T-cell (primary cell): ENCODE measurements at regions not wholly inside any gene's neighbourhood (a gene's known extent, or its start where the extent isn't known, plus 50 kb on each side); places are given as distances from the start of the nearest gene placed in this dataset.
"Not testable (repeated sequence)": the region's sequence is repeated elsewhere in the genome, so short reads cannot be mapped to it uniquely, and the experiment has no call there.

Source experiments
- ATAC-seq, 4 experiments: fragments of 200-7000 bp in 3 of 4; fragments of 150-1000 bp in 1 of 4; cut with Tn5 transposase; replicated peaks in 1 of 4; 1 replicate in 3 of 4; 2 replicates in 1 of 4; pipeline ENCODE4 v1.10.0; 2021; ENCODE audit warnings: moderate library complexity in 3 of 4, mild to moderate bottlenecking in 2 of 4, moderate number of reproducible peaks in 1 of 4
- CTCF ChIA-PET, 2 donors: fragments of 300-600 bp; sonication (Branson Sonifier 250); formaldehyde crosslinking; loops; one replicate each; lab custom pipeline; 2022; ENCODE audit warnings: antibody characterized with exemption in 2 of 2; lab: Charles Lee
- POLR2A ChIA-PET, 2 donors: fragments of 300-600 bp; sonication (Branson Sonifier 250); formaldehyde crosslinking; loops; one replicate each; lab custom pipeline; 2022; ENCODE audit warnings: antibody characterized with exemption in 2 of 2; lab: Charles Lee
- DNase-seq, 35 experiments: peaks; one replicate each; pipeline versions ENCODE4 v3.0.0 to v3.0.0-alpha.2; 2013 to 2023
- H3K27ac ChIP-seq: one replicate; pipeline ENCODE4 v1.5.1; 2013; ENCODE audit warnings: low read length
- H3K27me3 ChIP-seq, 2 experiments: replicated peaks in 1 of 2; 1 replicate in 1 of 2; 2 replicates in 1 of 2; pipeline versions ENCODE4 v1.6.1 to v1.7.0; 2013; ENCODE audit warnings: low read length in 1 of 2, mixed read lengths in 1 of 2; ENCODE audit not compliant: control insufficient read depth in 2 of 2, insufficient read depth in 2 of 2; ENCODE audit errors: extremely low read depth in 1 of 2
- H3K36me3 ChIP-seq, 2 donors: 1 replicate in 1 of 2; 2 replicates in 1 of 2; pipeline versions ENCODE4 v1.6.1 to v1.7.0; 2013; ENCODE audit warnings: low read length in 1 of 2; ENCODE audit not compliant: control insufficient read depth in 2 of 2, insufficient read depth in 1 of 2; ENCODE audit errors: extremely low read depth in 1 of 2
- H3K4me1 ChIP-seq, 2 experiments: 1 replicate in 1 of 2; 2 replicates in 1 of 2; pipeline versions ENCODE4 v1.6.1 to v1.7.0; 2013; ENCODE audit warnings: low read length in 2 of 2, mixed read lengths in 1 of 2; ENCODE audit not compliant: insufficient read depth in 2 of 2, control insufficient read depth in 1 of 2; ENCODE audit errors: extremely low read depth in 1 of 2
- H3K4me3 ChIP-seq, 2 donors: 1 replicate in 1 of 2; 2 replicates in 1 of 2; pipeline versions ENCODE4 v1.5.1 to v1.7.0; 2013; ENCODE audit warnings: mild to moderate bottlenecking in 2 of 2, low read length in 1 of 2, moderate library complexity in 1 of 2; ENCODE audit not compliant: control insufficient read depth in 1 of 2; ENCODE audit errors: extremely low read depth in 1 of 2
- H3K9me3 ChIP-seq: 2 replicates; pipeline ENCODE4 v1.7.0; 2013
- H3K27ac Mint-ChIP-seq, 2 donors: one replicate each; pipeline ENCODE4 v1.8.0; 2020 to 2021; ENCODE audit warnings: mild to moderate bottlenecking in 2 of 2, mixed read lengths in 2 of 2
- H3K27me3 Mint-ChIP-seq, 2 donors: one replicate each; pipeline ENCODE4 v1.8.0; 2021 to 2022; ENCODE audit warnings: mixed read lengths in 2 of 2
- H3K36me3 Mint-ChIP-seq: one replicate; pipeline ENCODE4 v1.8.0; 2021; ENCODE audit warnings: mixed read lengths
- H3K4me1 Mint-ChIP-seq, 3 donors: one replicate each; pipeline ENCODE4 v1.8.0; 2020 to 2022; ENCODE audit warnings: mixed read lengths in 3 of 3, mild to moderate bottlenecking in 1 of 3
- H3K4me3 Mint-ChIP-seq, 3 donors: one replicate each; pipeline ENCODE4 v1.8.0; 2020 to 2022; ENCODE audit warnings: mild to moderate bottlenecking in 3 of 3, mixed read lengths in 3 of 3, moderate library complexity in 3 of 3
- H3K9me3 Mint-ChIP-seq, 3 donors: one replicate each; pipeline ENCODE4 v1.8.0; 2020 to 2022; ENCODE audit warnings: mixed read lengths in 3 of 3
- WGBS: methylation state at CpG from one replicate; pipeline ENCODE4 v1.1.5; 2013; ENCODE audit warnings: missing lambda C conversion rate; ENCODE audit not compliant: insufficient coverage; 5-methylcytosine and 5-hydroxymethylcytosine counted together

GRCh38 chr11:121907379-121907778 is 208.6 kb downstream of the BLID start:
- Histone ChIP-seq H3K36me3 (no peaks in the 10 kb centered on the region), H3K4me3 (no peak overlapping the region), H3K27me3 (peaks cover 0 to 6% of the 10 kb centered on the region in 2 experiments), H3K9me3 (no peaks in the 10 kb centered on the region), H3K4me1 (no peaks in the 10 kb centered on the region), H3K27ac (no peak overlapping the region)
- peaks cover 17 to 24% of the 10 kb centered on the region in 2 donors for H3K27me3 Mint-ChIP-seq
- ChIA-PET CTCF (no interaction called here), POLR2A (no interaction called here)
- no peak overlapping the region for H3K27ac Mint-ChIP-seq
- no CpG with 5 or more reads among the region's 2 CpGs for WGBS
- H3K36me3 Mint-ChIP-seq, result no peaks in the 10 kb centered on the region
- DNase-seq (no peak), ATAC-seq (no peak)
- no peak overlapping the region for H3K4me3 Mint-ChIP-seq
- peaks cover 0 to 3% (median 0%) of the 10 kb centered on the region in 3 donors for H3K4me1 Mint-ChIP-seq
- no peaks in the 10 kb centered on the region for H3K9me3 Mint-ChIP-seq

GRCh38 chr11:121904148-121904547 is 211.9 kb downstream of the BLID start:
- CTCF ChIA-PET, result no interaction called here
- Mint-ChIP-seq H3K27ac (no peak overlapping the region), H3K4me1 (peaks cover 0 to 3% (median 0%) of the 10 kb centered on the region in 3 donors), H3K27me3 (peaks cover 11 to 21% of the 10 kb centered on the region in 2 donors), H3K4me3 (no peak overlapping the region), H3K36me3 (no peaks in the 10 kb centered on the region), H3K9me3 (peaks cover 0 to 3% (median 0%) of the 10 kb centered on the region in 3 donors)
- POLR2A ChIA-PET, result no interaction called here
- H3K27ac ChIP-seq, result no peak overlapping the region
- ATAC-seq (no peak), DNase-seq (no peak)
- no peak overlapping the region for H3K4me3 ChIP-seq
- peaks cover 0 to 6% of the 10 kb centered on the region in 2 experiments for H3K27me3 ChIP-seq
- WGBS, result 17% methylated on average over 2 of the region's 6 CpGs
- no peaks in the 10 kb centered on the region for H3K9me3 ChIP-seq
- no peaks in the 10 kb centered on the region for H3K4me1 ChIP-seq
- H3K36me3 ChIP-seq, result no peaks in the 10 kb centered on the region

GRCh38 chr11:121901886-121902285 is 214.1 kb downstream of the BLID start:
- no peak overlapping the region for H3K4me3 ChIP-seq
- H3K27me3 ChIP-seq, result no peaks in the 10 kb centered on the region
- Mint-ChIP-seq H3K9me3 (peaks cover 0 to 3% (median 0%) of the 10 kb centered on the region in 3 donors), H3K36me3 (no peaks in the 10 kb centered on the region), H3K4me1 (no peaks in the 10 kb centered on the region), H3K4me3 (no peak overlapping the region), H3K27me3 (peaks cover 2 to 13% of the 10 kb centered on the region in 2 donors), H3K27ac (no peak overlapping the region)
- DNase-seq, result no peak
- no peaks in the 10 kb centered on the region for H3K4me1 ChIP-seq
- H3K9me3 ChIP-seq, result no peaks in the 10 kb centered on the region
- H3K27ac ChIP-seq, result no peak overlapping the region
- ATAC-seq, result no peak
- 76% methylated on average over 3 of the region's 4 CpGs for WGBS
- ChIA-PET POLR2A (no interaction called here), CTCF (no interaction called here)
- no peaks in the 10 kb centered on the region for H3K36me3 ChIP-seq

GRCh38 chr11:121901417-121901816 is 214.6 kb downstream of the BLID start:
- H3K36me3 Mint-ChIP-seq, H3K4me1 ChIP-seq, CTCF ChIA-PET, H3K36me3 ChIP-seq, H3K27ac ChIP-seq, H3K27ac Mint-ChIP-seq, POLR2A ChIA-PET, H3K4me3 Mint-ChIP-seq, H3K9me3 ChIP-seq, H3K4me1 Mint-ChIP-seq, H3K4me3 ChIP-seq, H3K27me3 ChIP-seq, H3K9me3 Mint-ChIP-seq, ATAC-seq, DNase-seq: not testable (repeated sequence)
- H3K27me3 Mint-ChIP-seq, result peaks cover 2 to 13% of the 10 kb centered on the region in 2 donors
- WGBS, result no CpG with 5 or more reads among the region's 2 CpGs

DNA sequence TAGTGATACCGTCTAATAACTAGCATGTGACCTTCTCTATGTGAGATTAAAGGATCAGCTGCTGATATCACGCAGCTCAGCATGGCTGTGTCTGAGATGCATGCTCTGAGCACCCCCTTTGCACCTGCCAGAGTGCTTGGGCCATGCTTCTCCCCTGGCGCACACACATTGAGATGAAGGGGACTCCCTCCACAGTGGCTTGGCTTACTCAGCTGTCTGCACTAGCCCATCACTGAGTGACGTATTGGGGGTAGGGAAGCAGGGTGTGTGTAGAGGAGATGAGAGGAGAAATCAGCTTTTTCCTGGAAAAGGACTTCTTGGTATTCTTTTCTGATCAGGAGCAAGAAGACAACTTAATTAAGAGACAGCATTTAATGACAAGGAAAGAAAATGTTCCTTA is 216.5 kb downstream of the BLID start:
- H3K9me3 ChIP-seq, result no peaks in the 10 kb centered on the region
- H3K4me3 ChIP-seq, result no peak overlapping the region
- H3K4me3 Mint-ChIP-seq, result no peak overlapping the region
- no peaks in the 10 kb centered on the region for H3K36me3 ChIP-seq
- H3K27ac ChIP-seq, result no peak overlapping the region
- no peak for DNase-seq
- 45% methylated on average over 2 of the region's 4 CpGs for WGBS
- POLR2A ChIA-PET, result no interaction called here
- H3K4me1 ChIP-seq, result no peaks in the 10 kb centered on the region
- H3K27me3 Mint-ChIP-seq, result peaks cover 2 to 17% of the 10 kb centered on the region in 2 donors
- no peak for ATAC-seq
- H3K9me3 Mint-ChIP-seq, result peaks cover 0 to 3% (median 0%) of the 10 kb centered on the region in 3 donors
- no peaks in the 10 kb centered on the region for H3K36me3 Mint-ChIP-seq
- no peaks in the 10 kb centered on the region for H3K4me1 Mint-ChIP-seq
- CTCF ChIA-PET, result no interaction called here
- H3K27ac Mint-ChIP-seq, result no peak overlapping the region
- no peaks in the 10 kb centered on the region for H3K27me3 ChIP-seq

DNA sequence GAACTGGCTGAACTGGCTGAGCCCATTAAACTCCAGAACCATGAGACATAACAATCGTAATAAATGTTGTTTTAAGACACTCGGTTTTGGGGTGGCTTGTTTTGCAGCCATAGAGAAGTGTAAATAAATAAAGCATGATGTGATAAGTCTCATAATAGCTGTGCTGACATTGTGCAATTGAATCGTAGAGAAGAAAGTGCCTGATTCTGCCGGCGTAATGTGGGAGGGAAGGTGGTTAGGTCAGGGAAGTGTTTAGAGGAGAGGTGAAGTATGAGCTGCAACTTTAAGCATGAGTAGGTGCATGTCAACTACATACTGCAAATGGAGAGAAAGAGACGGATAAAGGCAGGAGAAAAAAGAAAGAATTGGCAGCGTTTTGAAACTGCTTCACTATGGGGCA is 217.1 kb downstream of the BLID start:
- POLR2A ChIA-PET, result no interaction called here
- H3K27ac ChIP-seq, result no peak overlapping the region
- peaks cover 0 to 3% (median 0%) of the 10 kb centered on the region in 3 donors for H3K9me3 Mint-ChIP-seq
- H3K4me3 Mint-ChIP-seq, result no peak overlapping the region
- no peaks in the 10 kb centered on the region for H3K36me3 Mint-ChIP-seq
- H3K9me3 ChIP-seq, result no peaks in the 10 kb centered on the region
- peaks cover 2 to 17% of the 10 kb centered on the region in 2 donors for H3K27me3 Mint-ChIP-seq
- no peaks in the 10 kb centered on the region for H3K4me1 ChIP-seq
- H3K4me3 ChIP-seq, result no peak overlapping the region
- DNase-seq, result no peak
- no peak overlapping the region for H3K27ac Mint-ChIP-seq
- CTCF ChIA-PET, result no interaction called here
- H3K4me1 Mint-ChIP-seq, result no peaks in the 10 kb centered on the region
- no peaks in the 10 kb centered on the region for H3K27me3 ChIP-seq
- H3K36me3 ChIP-seq, result no peaks in the 10 kb centered on the region
- WGBS, result 88% methylated on average over 4 of the region's 7 CpGs
- ATAC-seq, result no peak

DNA sequence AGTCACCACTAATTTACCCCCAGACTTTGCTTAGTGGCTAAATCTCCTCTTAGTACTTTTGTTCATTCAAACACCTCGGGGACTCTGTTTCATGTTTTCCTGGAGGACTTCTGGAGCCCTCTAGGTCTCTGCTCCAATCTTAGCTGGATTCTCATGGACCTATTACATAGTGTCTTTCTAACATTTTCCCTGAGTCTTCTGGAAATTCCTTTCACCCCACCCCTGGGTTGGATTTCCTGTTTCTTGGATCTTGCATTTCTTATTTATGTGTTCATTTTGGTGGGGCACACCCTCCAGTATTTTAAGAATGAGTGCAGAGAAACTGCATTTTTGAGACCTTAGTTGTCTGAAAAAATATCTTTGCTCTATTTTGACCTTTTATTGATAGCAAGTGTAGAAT is 220.1 kb downstream of the BLID start:
- Mint-ChIP-seq H3K27me3 (peaks cover 0 to 18% of the 10 kb centered on the region in 2 donors), H3K9me3 (no peaks in the 10 kb centered on the region), H3K4me3 (no peak overlapping the region), H3K4me1 (no peaks in the 10 kb centered on the region), H3K27ac (no peak overlapping the region), H3K36me3 (no peaks in the 10 kb centered on the region)
- ChIA-PET POLR2A (no interaction called here), CTCF (no interaction called here)
- H3K4me1 ChIP-seq, result no peaks in the 10 kb centered on the region
- no peaks in the 10 kb centered on the region for H3K9me3 ChIP-seq
- H3K4me3 ChIP-seq, result no peak overlapping the region
- H3K36me3 ChIP-seq, result no peaks in the 10 kb centered on the region
- no peak for DNase-seq
- WGBS, result 100% methylated on average over 1 of the region's 1 CpG
- ATAC-seq, result no peak
- no peak overlapping the region for H3K27ac ChIP-seq
- H3K27me3 ChIP-seq, result no peaks in the 10 kb centered on the region
